NCI-H128 (cell line): ENCODE measurements at regions not wholly inside any gene's neighbourhood (a gene's known extent, or its start where the extent isn't known, plus 50 kb on each side); places are given as distances from the start of the nearest gene placed in this dataset.

Experiments used
- DNase-seq: peaks from one replicate; lab custom pipeline; 2025; ENCODE audit not compliant: unreplicated experiment; lab: John Stamatoyannopoulos, UW

DNA sequence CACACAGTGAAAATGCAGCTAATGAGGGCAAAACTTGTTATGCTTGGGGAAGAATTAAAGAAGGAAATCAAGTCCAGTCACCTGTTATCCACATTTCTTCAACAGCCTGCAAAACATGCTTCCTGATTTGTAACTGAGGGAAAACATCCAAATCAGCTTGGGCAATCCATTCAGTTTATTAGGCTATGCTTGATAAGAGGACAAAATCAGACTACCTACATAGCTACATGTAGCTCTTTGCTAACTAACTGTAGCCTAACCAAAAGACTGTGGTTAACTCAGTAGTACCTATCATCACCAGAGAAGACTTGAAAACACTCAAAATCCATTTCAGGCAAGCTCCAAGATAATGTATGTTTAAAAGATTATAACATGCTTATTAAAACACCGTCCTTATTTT lies 436.4 kb downstream of the SHQ1 start:
- DNase-seq: no peak

DNA sequence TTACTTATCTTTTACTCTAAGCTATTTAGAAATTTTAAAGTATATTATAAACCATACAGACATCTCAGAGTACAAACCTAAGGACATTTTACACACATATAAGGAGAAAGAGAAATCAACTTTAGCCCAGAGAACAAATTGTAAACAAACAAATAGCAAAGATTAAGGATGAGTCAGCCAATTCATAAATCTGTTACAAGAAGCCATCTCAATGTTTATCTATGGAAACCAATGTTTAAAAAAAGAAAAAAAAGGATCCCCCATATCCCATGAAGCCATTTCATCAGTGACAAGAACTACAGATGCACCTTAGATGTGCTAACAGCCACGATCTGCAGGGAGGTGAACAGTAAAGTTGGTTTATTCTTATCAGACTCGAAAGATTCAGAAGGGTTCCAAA lies 437.1 kb downstream of the SHQ1 start:
- no peak for DNase-seq

GRCh38 chr3:72408983-72409779 lies 439.1 kb downstream of the SHQ1 start:
- DNase-seq: no peak

DNA sequence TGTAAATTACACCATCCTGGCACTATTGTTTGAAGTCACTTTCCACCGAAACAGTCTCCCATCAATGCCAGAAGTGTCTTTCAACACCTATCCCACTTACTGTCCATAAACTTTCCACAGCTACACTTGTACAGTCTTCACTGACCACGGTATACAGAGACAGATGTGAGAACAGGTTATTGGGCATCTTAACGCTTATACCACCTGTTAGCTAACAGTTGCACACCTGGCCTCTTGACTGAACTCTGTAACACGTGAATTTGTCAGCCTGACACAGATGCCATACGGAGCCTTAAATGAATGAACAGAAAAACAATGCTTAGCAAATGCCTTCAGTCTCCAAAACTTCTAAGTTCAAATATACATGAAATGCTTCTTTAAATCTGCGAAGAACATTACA lies 440.5 kb downstream of the SHQ1 start:
- no peak for DNase-seq

DNA sequence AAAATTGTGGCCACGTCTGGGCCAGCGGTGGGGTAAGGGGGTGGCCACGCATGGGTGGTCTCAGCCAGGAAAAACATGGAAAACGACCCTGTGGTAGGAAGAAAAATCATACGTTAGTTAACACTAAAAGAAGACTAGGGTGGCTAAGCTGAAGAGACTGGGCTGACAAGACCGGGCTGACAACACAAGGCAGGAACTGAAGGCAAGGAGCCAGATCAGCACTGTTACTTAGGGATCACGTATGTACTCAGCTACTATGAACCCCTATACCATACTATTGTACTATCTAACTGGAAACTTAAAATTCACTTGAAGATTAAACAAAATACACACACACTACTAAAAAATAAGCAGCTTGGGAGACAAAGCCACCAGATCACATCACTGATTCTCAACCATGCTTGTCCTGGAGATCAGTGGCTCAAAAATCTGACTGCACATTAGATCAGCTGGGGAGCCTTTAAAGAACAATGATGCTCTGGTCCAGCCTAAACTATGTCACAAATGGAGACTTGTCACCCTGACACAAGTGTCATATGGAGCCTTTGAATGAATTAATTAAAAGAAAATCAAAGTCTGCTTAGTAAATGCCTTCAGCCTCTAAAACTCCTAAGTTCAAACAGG lies 442.2 kb downstream of the SHQ1 start:
- no peak for DNase-seq

DNA sequence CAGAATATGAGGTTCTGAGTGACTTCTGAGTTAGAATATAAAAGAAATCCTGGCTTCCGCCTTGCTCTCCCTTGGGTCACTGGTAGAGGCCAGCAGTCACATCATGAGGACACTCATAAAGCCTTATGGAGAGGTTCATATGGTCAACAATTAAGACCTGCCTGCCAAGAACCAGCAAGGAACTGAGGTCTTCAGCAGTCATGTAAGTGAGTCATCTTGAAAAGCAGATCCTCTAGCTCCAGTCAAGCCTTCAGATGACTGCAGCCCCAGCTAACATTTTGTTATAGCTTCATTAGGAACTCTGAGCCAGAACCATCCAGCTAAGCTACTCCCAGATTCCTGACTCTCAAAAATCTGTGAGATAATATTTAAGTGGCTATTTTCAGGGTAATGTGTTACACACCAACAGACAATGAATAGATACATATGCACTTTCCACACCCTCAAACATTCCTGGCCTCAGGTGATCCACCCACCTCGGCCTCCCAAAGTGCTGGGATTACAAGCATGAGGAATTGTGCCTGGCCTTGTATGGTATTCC lies 447.2 kb downstream of the SHQ1 start:
- DNase-seq: no peak

- DNase-seq: no peak
These were observed 449.5 kb downstream of the SHQ1 start for GRCh38 chr3:72398781-72399180.

DNA sequence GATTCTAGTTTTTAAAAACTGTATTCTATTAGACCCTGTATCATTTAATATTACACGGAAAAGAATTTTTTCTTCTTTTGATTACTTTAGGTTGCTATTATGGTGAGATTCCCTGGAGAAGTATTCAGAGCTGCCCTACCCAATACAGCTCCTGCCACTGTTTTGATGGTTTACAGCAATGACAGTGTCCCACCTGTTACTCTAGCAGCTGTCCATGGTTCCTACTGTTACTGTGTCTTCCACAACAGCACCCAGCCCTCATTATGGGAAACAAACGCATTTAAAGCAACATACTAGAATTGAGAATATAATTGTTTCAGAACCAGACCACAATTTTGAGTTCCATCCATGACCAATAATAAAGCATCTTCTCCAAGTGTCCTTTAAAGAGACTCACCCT lies 450.7 kb downstream of the SHQ1 start:
- DNase-seq: no peak

GRCh38 chr3:72396899-72397298 lies 451.3 kb downstream of the SHQ1 start:
- DNase-seq: no peak

GRCh38 chr3:72395776-72396311 lies 452.4 kb downstream of the SHQ1 start:
- DNase-seq: no peak

DNA sequence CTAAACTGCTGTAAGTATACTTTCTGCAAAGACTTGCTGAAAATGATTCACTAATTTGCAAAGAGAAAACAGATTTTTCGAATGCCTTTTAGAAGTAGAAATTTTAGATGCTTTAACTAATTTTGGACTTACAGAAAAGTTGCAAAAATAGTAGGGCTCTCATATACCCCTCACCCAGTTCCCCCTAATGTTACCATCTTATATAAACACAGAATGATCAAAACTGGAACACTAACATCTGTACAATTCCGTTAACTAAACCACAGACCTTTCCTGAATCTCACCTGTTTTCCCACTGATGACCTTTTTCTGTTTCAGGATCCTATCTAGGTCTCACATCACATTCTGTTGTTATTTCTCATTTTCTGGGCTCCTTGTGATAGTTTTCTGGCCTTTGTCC lies 454.8 kb downstream of the SHQ1 start:
- DNase-seq: no peak

DNA sequence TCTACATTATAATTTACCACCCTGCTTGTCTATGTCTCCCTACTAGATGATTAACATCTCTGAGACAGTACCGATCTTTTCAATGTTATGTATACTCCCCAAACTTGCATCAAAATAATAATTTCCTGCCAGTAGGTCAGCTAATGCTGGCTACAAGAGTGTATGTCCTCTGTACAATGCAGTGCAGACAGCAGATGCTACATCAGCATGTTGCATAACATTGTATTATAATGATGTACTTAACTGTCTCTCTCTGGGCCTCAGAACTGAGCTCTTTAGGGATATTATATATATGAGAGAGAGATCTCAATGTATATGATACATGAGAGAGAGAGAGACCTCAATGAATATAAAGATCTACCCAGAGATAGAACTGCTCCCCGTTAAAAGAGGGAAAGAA lies 456.6 kb downstream of the SHQ1 start:
- DNase-seq: no peak

DNA sequence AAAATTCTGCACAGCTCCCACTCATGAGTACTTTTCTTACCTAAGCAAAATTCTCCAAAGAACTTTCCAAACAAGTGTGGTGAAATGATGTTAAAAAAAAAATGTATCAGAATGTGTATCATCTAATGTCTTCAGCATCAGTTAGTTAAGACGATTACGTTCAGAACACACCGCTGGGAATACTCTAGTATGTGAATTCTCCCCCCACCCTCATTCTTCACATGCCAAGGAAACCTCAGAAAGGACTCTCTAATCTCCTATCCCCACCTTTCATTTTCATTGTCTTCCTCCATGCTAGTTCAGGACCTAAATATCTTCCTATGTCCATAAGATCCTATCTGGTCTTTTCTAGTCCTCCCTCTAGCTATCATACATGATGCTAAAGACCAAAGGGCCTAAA lies 457.4 kb downstream of the SHQ1 start:
- DNase-seq: no peak

GRCh38 chr3:72388644-72389043 lies 459.6 kb downstream of the SHQ1 start:
- DNase-seq: no peak

GRCh38 chr3:72388117-72388516 lies 460.1 kb downstream of the SHQ1 start:
- DNase-seq: no peak

GRCh38 chr3:72386327-72387000 lies 461.8 kb downstream of the SHQ1 start:
- DNase-seq: no peak

- DNase-seq: no peak
These were observed 463.1 kb downstream of the SHQ1 start for GRCh38 chr3:72385167-72385566.

DNA sequence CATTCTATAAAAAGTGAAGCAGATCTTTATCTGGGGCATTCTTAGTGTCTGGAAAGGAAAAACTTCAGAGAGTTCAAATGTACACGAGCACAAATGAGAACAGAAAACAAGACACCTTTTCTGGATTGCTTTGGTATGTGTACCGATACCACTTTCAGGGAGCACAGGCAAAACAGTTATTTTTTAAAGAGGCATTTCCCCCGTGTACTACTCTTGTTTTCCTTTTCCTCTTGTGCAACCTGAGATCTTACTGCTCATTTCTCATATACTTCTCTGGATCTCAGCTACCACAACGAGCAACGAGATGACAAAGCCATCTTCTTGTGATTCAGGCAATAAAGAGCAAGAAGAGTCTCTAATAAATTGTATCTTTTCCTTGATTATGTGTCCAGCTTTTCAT lies 463.6 kb downstream of the SHQ1 start:
- no peak for DNase-seq

DNA sequence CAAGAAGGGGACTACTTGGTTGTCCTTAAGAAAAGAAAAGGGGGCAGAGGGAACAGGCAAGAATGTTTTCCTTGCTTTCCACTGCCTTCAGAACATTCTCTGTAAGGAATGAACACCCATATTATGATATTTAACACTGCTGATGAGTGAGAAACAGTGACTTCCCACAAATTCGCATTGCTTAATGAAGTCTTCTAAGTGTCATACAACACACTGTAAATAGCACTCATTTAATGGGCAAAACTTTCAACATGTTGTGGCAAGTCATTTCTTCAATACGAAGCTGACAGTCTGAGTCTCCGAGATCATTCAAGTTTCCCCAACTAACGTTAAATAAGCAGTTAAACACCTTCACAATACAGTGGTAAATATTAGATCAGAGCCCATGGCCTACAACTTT lies 464.4 kb downstream of the SHQ1 start:
- no peak for DNase-seq

DNA sequence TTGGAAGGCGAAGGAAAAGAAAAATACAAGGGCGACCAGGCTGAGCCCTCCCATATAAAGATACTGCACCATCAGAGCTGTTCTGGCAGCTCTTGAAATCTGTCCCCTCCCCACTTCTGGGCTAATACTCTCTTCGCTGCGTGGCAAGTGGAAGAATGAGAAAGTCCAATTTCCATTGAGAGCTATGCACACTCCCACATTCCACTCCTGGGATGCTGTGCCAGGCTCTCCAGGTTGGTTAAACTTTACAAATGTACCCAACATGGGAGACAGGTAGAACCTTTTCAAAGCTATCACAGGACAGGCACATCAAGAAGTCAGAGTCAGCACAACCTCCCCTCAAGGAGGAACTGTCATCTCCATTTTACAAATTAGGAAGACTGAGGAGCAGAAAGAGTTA lies 465.0 kb downstream of the SHQ1 start:
- no peak for DNase-seq

DNA sequence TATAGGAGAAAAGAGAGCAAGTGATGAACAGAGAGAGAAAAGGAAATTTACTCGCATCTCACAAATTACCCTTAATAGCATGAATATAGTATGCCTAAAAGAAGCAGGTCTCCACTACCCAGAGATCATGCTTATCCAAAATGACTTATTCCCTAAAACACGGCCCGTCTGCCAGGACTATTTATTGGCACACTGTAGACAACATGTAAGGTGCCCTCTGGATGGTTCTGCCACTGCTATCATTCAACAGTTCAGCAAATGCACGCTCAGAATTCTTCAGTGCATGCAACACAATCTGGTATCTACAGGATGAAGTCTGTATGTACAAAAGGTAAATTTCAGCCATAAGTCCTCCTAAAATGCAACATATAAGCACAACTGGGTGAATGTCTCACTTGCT lies 465.8 kb downstream of the SHQ1 start:
- DNase-seq: no peak

GRCh38 chr3:72381584-72381983 lies 466.7 kb downstream of the SHQ1 start:
- DNase-seq: no peak
